HG02571 (cell line): ENCODE measurements at regions not wholly inside any gene's neighbourhood (a gene's known extent, or its start where the extent isn't known, plus 50 kb on each side); places are given as distances from the start of the nearest gene placed in this dataset.

Experiments used
- ATAC-seq: cut with Tn5 transposase; IDR thresholded peaks from one replicate; pipeline ENCODE4 v1.9.1; 2021; ENCODE audit warnings: mild to moderate bottlenecking, moderate library complexity; ENCODE audit not compliant: unreplicated experiment

- no peak for ATAC-seq
Observed at GRCh38 chr2:176536439-176537133, 267.3 kb downstream of the MTX2 start.

- ATAC-seq: no peak
Observed at GRCh38 chr2:176537932-176538331, 268.7 kb downstream of the MTX2 start.

- no peak for ATAC-seq
Observed at GRCh38 chr2:176540995-176541394, 271.8 kb downstream of the MTX2 start.

GRCh38 chr2:176542476-176542875 is 273.2 kb downstream of the MTX2 start:
- ATAC-seq: no peak

GRCh38 chr2:176544557-176544956 is 275.3 kb downstream of the MTX2 start:
- ATAC-seq: no peak

GRCh38 chr2:176544991-176545956 is 276.0 kb downstream of the MTX2 start:
- ATAC-seq: no peak

GRCh38 chr2:176546550-176546949 is 277.3 kb downstream of the MTX2 start:
- no peak for ATAC-seq

GRCh38 chr2:176552501-176553135 is 283.4 kb downstream of the MTX2 start:
- no peak for ATAC-seq

GRCh38 chr2:176553685-176554100 is 284.5 kb downstream of the MTX2 start:
- ATAC-seq: no peak

GRCh38 chr2:176554101-176555048 is 285.1 kb downstream of the MTX2 start:
- ATAC-seq: no peak

- ATAC-seq: no peak
Observed at GRCh38 chr2:176555112-176555511, 285.9 kb downstream of the MTX2 start.

- no peak for ATAC-seq
Observed at GRCh38 chr2:176555781-176556180, 286.5 kb downstream of the MTX2 start.

- ATAC-seq: no peak
Observed at GRCh38 chr2:176556373-176556772, 287.1 kb downstream of the MTX2 start.

GRCh38 chr2:176557821-176558220 is 288.6 kb downstream of the MTX2 start:
- ATAC-seq: no peak

GRCh38 chr2:176558574-176559140 is 289.4 kb downstream of the MTX2 start:
- ATAC-seq: no peak

- ATAC-seq: no peak
Observed at GRCh38 chr2:176560296-176560695, 291.1 kb downstream of the MTX2 start.

- no peak for ATAC-seq
Observed at GRCh38 chr2:176561706-176562105, 292.5 kb downstream of the MTX2 start.

GRCh38 chr2:176562359-176563078 is 293.3 kb downstream of the MTX2 start:
- no peak for ATAC-seq

- no peak for ATAC-seq
Observed at GRCh38 chr2:176565641-176566323, 296.5 kb downstream of the MTX2 start.
